Suprapubic skin (tissue), 4 donors: ENCODE measurements at regions not wholly inside any gene's neighbourhood (a gene's known extent, or its start where the extent isn't known, plus 50 kb on each side); places are given as distances from the start of the nearest gene placed in this dataset.

Experiments
- DNase-seq, 2 donors: peaks; one replicate each; pipeline ENCODE4 v3.0.0-alpha.2; 2019; ENCODE audit warnings: low spot score in 2 of 2
- H3K27ac ChIP-seq: fragments of 200-600 bp; sonication (generic); one replicate; pipeline ENCODE4 v1.5.1; 2019
- H3K27me3 ChIP-seq: fragments of 200-600 bp; sonication (generic); one replicate; pipeline ENCODE4 v1.5.1; 2019
- H3K36me3 ChIP-seq: fragments of 200-600 bp; sonication (generic); one replicate; pipeline ENCODE4 v1.5.1; 2019
- H3K4me1 ChIP-seq: fragments of 200-600 bp; sonication (generic); one replicate; pipeline ENCODE4 v1.5.1; 2019
- H3K4me3 ChIP-seq: fragments of 200-600 bp; sonication (generic); one replicate; pipeline ENCODE4 v1.5.1; 2019; ENCODE audit warnings: mild to moderate bottlenecking
- H3K9me3 ChIP-seq: fragments of 200-600 bp; sonication (generic); one replicate; pipeline ENCODE4 v1.5.1; 2019
- CTCF ChIP-seq, 2 donors: fragments of 200-600 bp in 1 of 2; fragments of 450-650 bp in 1 of 2; sonication (generic) in 1 of 2; IDR thresholded peaks; one replicate each; pipeline ENCODE4 v1.5.1; 2016 to 2019; ENCODE audit warnings: antibody characterized with exemption in 2 of 2, mild to moderate bottlenecking in 1 of 2, moderate library complexity in 1 of 2
- EP300 ChIP-seq: sonication (generic); formaldehyde crosslinking; IDR thresholded peaks from one replicate; pipeline ENCODE4 v1.6.1; 2017; ENCODE audit warnings: antibody characterized with exemption
- POLR2A ChIP-seq, 2 donors: fragments of 450-650 bp; IDR thresholded peaks; one replicate each; pipeline ENCODE4 v1.6.1; 2017; ENCODE audit warnings: antibody characterized with exemption in 2 of 2, mild to moderate bottlenecking in 2 of 2, moderate library complexity in 2 of 2
- POLR2AphosphoS5 ChIP-seq, 3 donors: sonication (generic); formaldehyde crosslinking; IDR thresholded peaks; one replicate each; pipeline ENCODE4 v1.6.1; 2017; ENCODE audit warnings: antibody characterized with exemption in 3 of 3
- WGBS: methylation state at CpG from one replicate; pipeline ENCODE4 v1.1.5; 2018; 5-methylcytosine and 5-hydroxymethylcytosine counted together

- Histone ChIP-seq H3K27ac (no peak overlapping the region), H3K36me3 (no peaks in the 10 kb centered on the region), H3K27me3 (no peaks in the 10 kb centered on the region), H3K4me1 (no peaks in the 10 kb centered on the region), H3K4me3 (no peak overlapping the region), H3K9me3 (no peaks in the 10 kb centered on the region)
- DNase-seq: no peak
- no peak for TF ChIP-seq CTCF (IDR thresholded peaks at IDR 0.05)
- TF ChIP-seq POLR2A (IDR thresholded peaks at IDR 0.05): no peak
- TF ChIP-seq POLR2AphosphoS5 (IDR thresholded peaks at IDR 0.05): no peak
- TF ChIP-seq EP300: no peak
- WGBS: 94% methylated on average over 2 of the region's 2 CpGs
Observed at GRCh38 chr10:55837273-55837672, 523.8 kb downstream of the ZWINT start.

DNA sequence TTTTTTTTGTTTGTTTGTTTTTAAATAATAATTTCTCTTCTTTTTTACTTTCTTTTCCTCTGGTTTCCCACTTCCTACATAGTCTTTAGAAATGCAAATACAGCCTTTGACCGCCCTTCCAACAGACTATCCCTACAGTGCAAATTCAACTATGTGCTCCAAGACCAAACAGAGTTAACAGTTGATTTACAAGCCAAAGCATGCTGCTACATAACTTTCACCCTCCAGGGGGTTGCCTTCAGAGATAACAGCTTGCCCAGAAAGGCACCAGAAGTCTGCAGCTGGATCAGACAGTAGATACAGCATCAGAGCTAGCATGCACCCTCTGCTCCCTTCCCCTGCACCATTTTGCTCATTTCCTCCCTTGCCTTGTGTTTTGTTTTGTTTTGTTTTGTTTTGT is 539.0 kb downstream of the ZWINT start:
- Histone ChIP-seq H3K4me3 (no peak overlapping the region), H3K36me3 (no peaks in the 10 kb centered on the region), H3K4me1 (no peaks in the 10 kb centered on the region), H3K9me3 (peaks cover 2% of the 10 kb centered on the region), H3K27ac (no peak overlapping the region), H3K27me3 (no peaks in the 10 kb centered on the region)
- TF ChIP-seq EP300 (no peak), POLR2A (IDR thresholded peaks at IDR 0.05) (no peak), POLR2AphosphoS5 (IDR thresholded peaks at IDR 0.05) (no peak), CTCF (IDR thresholded peaks at IDR 0.05) (no peak)
- no peak for DNase-seq
- WGBS: 56% methylated on average over 1 of the region's 1 CpG

GRCh38 chr10:55820478-55820877 is 540.6 kb downstream of the ZWINT start:
- Histone ChIP-seq H3K4me1 (no peaks in the 10 kb centered on the region), H3K27me3 (no peaks in the 10 kb centered on the region), H3K9me3 (peaks cover 2% of the 10 kb centered on the region), H3K36me3 (no peaks in the 10 kb centered on the region), H3K27ac (no peak overlapping the region), H3K4me3 (no peak overlapping the region)
- TF ChIP-seq CTCF (IDR thresholded peaks at IDR 0.05) (no peak), POLR2AphosphoS5 (IDR thresholded peaks at IDR 0.05) (no peak), EP300 (no peak), POLR2A (IDR thresholded peaks at IDR 0.05) (no peak)
- no peak for DNase-seq
- 79% methylated on average over 4 of the region's 4 CpGs for WGBS

DNA sequence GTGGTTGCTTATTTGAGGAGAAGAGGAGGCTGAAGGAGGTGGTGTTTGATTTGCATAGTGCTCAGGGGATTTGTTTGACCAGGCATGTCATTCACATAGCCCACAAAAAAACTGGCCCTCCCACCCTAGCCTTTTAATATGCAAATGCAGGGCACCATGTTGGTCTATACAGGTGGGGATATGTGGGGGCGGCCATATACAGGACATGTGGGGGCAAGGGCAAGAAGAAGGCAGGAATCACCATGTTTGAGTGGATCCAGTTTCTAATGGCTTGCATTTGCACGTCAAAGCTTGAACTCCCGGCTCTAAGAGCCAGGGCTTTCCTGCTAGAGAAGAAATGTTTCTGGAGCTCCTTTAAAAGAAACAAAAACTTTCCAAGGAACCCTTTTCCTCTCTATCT is 541.0 kb downstream of the ZWINT start:
- no peak for DNase-seq
- Histone ChIP-seq H3K36me3 (no peaks in the 10 kb centered on the region), H3K27ac (no peak overlapping the region), H3K4me1 (no peaks in the 10 kb centered on the region), H3K9me3 (peaks cover 2% of the 10 kb centered on the region), H3K4me3 (no peak overlapping the region), H3K27me3 (no peaks in the 10 kb centered on the region)
- TF ChIP-seq POLR2AphosphoS5 (IDR thresholded peaks at IDR 0.05): no peak
- no peak for TF ChIP-seq POLR2A (IDR thresholded peaks at IDR 0.05)
- TF ChIP-seq EP300: no peak
- TF ChIP-seq CTCF (IDR thresholded peaks at IDR 0.05): no peak
- 75% methylated on average over 3 of the region's 3 CpGs for WGBS

DNA sequence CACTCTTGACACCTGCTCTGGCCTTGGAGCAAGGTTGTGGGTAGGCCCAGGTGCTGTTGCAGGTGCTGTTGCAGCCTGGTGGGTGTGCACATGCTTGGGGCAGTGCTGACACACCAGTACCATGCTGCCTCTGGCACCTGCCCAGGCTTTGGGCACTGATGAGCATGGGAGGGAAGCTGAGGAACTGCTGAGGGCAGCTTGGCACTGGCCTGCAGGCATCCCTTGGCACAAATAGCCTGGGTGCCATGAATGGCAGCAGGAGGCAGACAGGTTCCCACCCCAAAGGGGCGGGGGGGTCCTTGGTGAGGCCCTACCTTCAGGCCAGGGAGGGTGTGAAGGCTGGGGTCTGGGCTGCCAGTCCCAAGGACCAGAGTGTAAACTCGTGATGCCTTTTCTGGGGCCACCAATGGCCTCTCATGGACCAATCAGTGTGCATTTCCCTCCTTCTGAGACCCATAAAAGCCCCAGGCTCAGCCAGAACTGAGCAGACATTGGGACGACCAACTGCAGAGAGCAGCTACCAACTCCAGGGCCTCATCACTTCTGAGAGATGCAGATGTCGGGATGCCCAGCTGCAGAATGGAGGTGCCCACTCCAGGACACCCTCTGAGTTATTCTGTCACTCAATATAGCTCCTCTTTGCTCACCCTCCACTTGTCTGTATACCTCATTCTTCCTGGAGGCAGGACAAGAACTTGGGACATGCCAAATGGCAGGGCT is 547.4 kb downstream of the ZWINT start:
- Histone ChIP-seq H3K4me3 (no peak overlapping the region), H3K27me3 (no peaks in the 10 kb centered on the region), H3K9me3 (no peaks in the 10 kb centered on the region), H3K27ac (no peak overlapping the region), H3K4me1 (no peaks in the 10 kb centered on the region), H3K36me3 (no peaks in the 10 kb centered on the region)
- no peak for TF ChIP-seq EP300
- no peak for TF ChIP-seq POLR2AphosphoS5 (IDR thresholded peaks at IDR 0.05)
- TF ChIP-seq POLR2A (IDR thresholded peaks at IDR 0.05): no peak
- no peak for TF ChIP-seq CTCF (IDR thresholded peaks at IDR 0.05)
- no peak for DNase-seq
- 44% methylated on average over 4 of the region's 4 CpGs for WGBS
